ENCODE measurements at regions not wholly inside any gene's neighbourhood (a gene's known extent, or its start where the extent isn't known, plus 50 kb on each side); places are given as distances from the start of the nearest gene placed in this dataset.
"Not testable (repeated sequence)": the region's sequence is repeated elsewhere in the genome, so short reads cannot be mapped to it uniquely, and the experiment has no call there.

- no peak for DNase-seq (ENCODE audit: low spot score)
These were observed 356.4 kb upstream of the NOCT start for GRCh38 chr4:138659037-138659811.

- no peak for DNase-seq (ENCODE audit: low spot score)
These were observed 357.1 kb upstream of the NOCT start for GRCh38 chr4:138658518-138658917.

GRCh38 chr4:138656990-138657389 is 358.6 kb upstream of the NOCT start:
- no peak for DNase-seq (ENCODE audit: low spot score)

GRCh38 chr4:138655985-138656384 is 359.6 kb upstream of the NOCT start:
- no peak for DNase-seq (ENCODE audit: low spot score)

GRCh38 chr4:138655286-138655685 is 360.3 kb upstream of the NOCT start:
- no peak for DNase-seq (ENCODE audit: low spot score)

- no peak for DNase-seq (ENCODE audit: low spot score)
These were observed 364.6 kb upstream of the NOCT start for GRCh38 chr4:138650929-138651448.

GRCh38 chr4:138650495-138650894 is 365.1 kb upstream of the NOCT start:
- DNase-seq (ENCODE audit: low spot score), result no peak

GRCh38 chr4:138647433-138647832 is 368.1 kb upstream of the NOCT start:
- no peak for DNase-seq (ENCODE audit: low spot score)

- DNase-seq (ENCODE audit: low spot score), result no peak
These were observed 369.2 kb upstream of the NOCT start for GRCh38 chr4:138646383-138646782.

GRCh38 chr4:138645289-138645688 is 370.3 kb upstream of the NOCT start:
- DNase-seq (ENCODE audit: low spot score), result no peak

GRCh38 chr4:138644322-138644721 is 371.3 kb upstream of the NOCT start:
- no peak for DNase-seq (ENCODE audit: low spot score)

- no peak for DNase-seq (ENCODE audit: low spot score)
These were observed 371.8 kb upstream of the NOCT start for GRCh38 chr4:138643827-138644226.

- no peak for DNase-seq (ENCODE audit: low spot score)
These were observed 376.4 kb upstream of the NOCT start for GRCh38 chr4:138639018-138639741.

GRCh38 chr4:138636781-138637180 is 378.8 kb upstream of the NOCT start:
- no peak for DNase-seq (ENCODE audit: low spot score)

GRCh38 chr4:138634915-138635314 is 380.7 kb upstream of the NOCT start:
- no peak for DNase-seq (ENCODE audit: low spot score)

GRCh38 chr4:138633580-138633904 is 382.0 kb upstream of the NOCT start:
- DNase-seq (ENCODE audit: low spot score), result no peak

GRCh38 chr4:138632856-138633579 is 382.6 kb upstream of the NOCT start:
- no peak for DNase-seq (ENCODE audit: low spot score)

- no peak for DNase-seq (ENCODE audit: low spot score)
These were observed 384.9 kb upstream of the NOCT start for GRCh38 chr4:138630666-138631065.

- no peak for DNase-seq (ENCODE audit: low spot score)
These were observed 385.9 kb upstream of the NOCT start for GRCh38 chr4:138629669-138630068.

- no peak for DNase-seq (ENCODE audit: low spot score)
These were observed 384.9 kb upstream of the SLC7A11 start for GRCh38 chr4:138627096-138627495.

- not testable (repeated sequence) for DNase-seq (ENCODE audit: low spot score)
These were observed 380.2 kb upstream of the SLC7A11 start for GRCh38 chr4:138622362-138622761.

- DNase-seq (ENCODE audit: low spot score), result no peak
These were observed 374.6 kb upstream of the SLC7A11 start for GRCh38 chr4:138616775-138617174.
